Aorta (tissue), 5 donors: ENCODE measurements at regions not wholly inside any gene's neighbourhood (a gene's known extent, or its start where the extent isn't known, plus 50 kb on each side); places are given as distances from the start of the nearest gene placed in this dataset.
"Not testable (repeated sequence)": the region's sequence is repeated elsewhere in the genome, so short reads cannot be mapped to it uniquely, and the experiment has no call there.

Experiments used
- ATAC-seq: fragments of 200-7000 bp; cut with Tn5 transposase; one replicate; pipeline ENCODE4 v1.9.1; 2022; ENCODE audit warnings: moderate library complexity; ENCODE audit not compliant: low FRiP score
- DNase-seq, 2 donors: peaks; one replicate each; pipeline ENCODE4 v3.0.0-alpha.2; 2020
- H3K27ac ChIP-seq, 2 donors: one replicate each; pipeline ENCODE4 v1.5.1; 2013; ENCODE audit warnings: low read length in 2 of 2, mild to moderate bottlenecking in 2 of 2, moderate library complexity in 2 of 2, control low read depth in 1 of 2, inconsistent platforms in 1 of 2, low read depth in 1 of 2
- H3K27me3 ChIP-seq, 2 donors: one replicate each; pipeline ENCODE4 v1.6.1; 2013; ENCODE audit warnings: control low read depth in 1 of 2, low read length in 1 of 2, mild to moderate bottlenecking in 1 of 2, moderate library complexity in 1 of 2; ENCODE audit not compliant: insufficient read depth in 2 of 2, control insufficient read depth in 1 of 2
- H3K36me3 ChIP-seq, 2 donors: one replicate each; pipeline ENCODE4 v1.6.1; 2013; ENCODE audit warnings: control low read depth in 1 of 2, low read length in 1 of 2, mild to moderate bottlenecking in 1 of 2; ENCODE audit not compliant: insufficient read depth in 2 of 2, control insufficient read depth in 1 of 2
- H3K4me1 ChIP-seq, 2 donors: one replicate each; pipeline ENCODE4 v1.6.1; 2013; ENCODE audit warnings: low read length in 2 of 2, control low read depth in 1 of 2, mild to moderate bottlenecking in 1 of 2, moderate library complexity in 1 of 2; ENCODE audit not compliant: insufficient read depth in 2 of 2, control insufficient read depth in 1 of 2
- H3K4me3 ChIP-seq, 2 donors: one replicate each; pipeline ENCODE4 v1.5.1; 2013; ENCODE audit warnings: low read length in 2 of 2, control low read depth in 1 of 2, mild to moderate bottlenecking in 1 of 2
- H3K9me3 ChIP-seq: one replicate; pipeline ENCODE4 v1.6.1; 2013; ENCODE audit warnings: mild to moderate bottlenecking, low read length; ENCODE audit not compliant: control insufficient read depth
- WGBS, 2 donors: extraction: QIAGEN DNeasy Blood & Tissue Kit; methylation state at CpG; one replicate each; pipeline ENCODE4 v1.1.7; 2013; 5-methylcytosine and 5-hydroxymethylcytosine counted together
- intact Hi-C, 2 donors: fragments of 100-400 bp; cut with DNase I; formaldehyde crosslinking; loops; one replicate each; pipeline versions ENCODE4 v1.14.2 to v1.15.0; 2022
- donor health status: healthy with polysubstance abuse.
- donor health status: Bipolar disorder and iron deficiency.
- donor health status: DM: no; HTN: no; CAD: no.
- donor health status: DM: no; HTN: no; CAD: no.
- donor health status: DM: yes; HTN: yes; CAD: no.

GRCh38 chr11:95412074-95412473 lies 181.1 kb upstream of the SESN3 start:
- no peaks in the 10 kb centered on the region for H3K9me3 ChIP-seq
- H3K27ac ChIP-seq: no peak overlapping the region
- DNase-seq (no peak), ATAC-seq (no peak)
- H3K36me3 ChIP-seq: no peaks in the 10 kb centered on the region
- H3K4me1 ChIP-seq: peaks cover 0 to 5% of the 10 kb centered on the region in 2 donors
- H3K27me3 ChIP-seq: no peaks in the 10 kb centered on the region
- WGBS, 2 donors: 82 to 95% methylated on average over 3 of the region's 3 CpGs
- intact Hi-C loops: no loop called here
- H3K4me3 ChIP-seq: no peak overlapping the region

GRCh38 chr11:95410707-95411106 lies 179.7 kb upstream of the SESN3 start:
- H3K9me3 ChIP-seq, intact Hi-C loops, H3K4me3 ChIP-seq, H3K27ac ChIP-seq, H3K27me3 ChIP-seq, H3K4me1 ChIP-seq, DNase-seq, H3K36me3 ChIP-seq, ATAC-seq: not testable (repeated sequence)

GRCh38 chr11:95406271-95406670 lies 175.3 kb upstream of the SESN3 start:
- no peak overlapping the region for H3K4me3 ChIP-seq
- H3K9me3 ChIP-seq: no peaks in the 10 kb centered on the region
- no peaks in the 10 kb centered on the region for H3K27me3 ChIP-seq
- intact Hi-C loops: no loop called here
- WGBS, 2 donors: 96 to 97% methylated on average over 1 of the region's 1 CpG
- DNase-seq (no peak), ATAC-seq (no peak)
- no peaks in the 10 kb centered on the region for H3K4me1 ChIP-seq
- H3K36me3 ChIP-seq: no peaks in the 10 kb centered on the region
- no peak overlapping the region for H3K27ac ChIP-seq

DNA sequence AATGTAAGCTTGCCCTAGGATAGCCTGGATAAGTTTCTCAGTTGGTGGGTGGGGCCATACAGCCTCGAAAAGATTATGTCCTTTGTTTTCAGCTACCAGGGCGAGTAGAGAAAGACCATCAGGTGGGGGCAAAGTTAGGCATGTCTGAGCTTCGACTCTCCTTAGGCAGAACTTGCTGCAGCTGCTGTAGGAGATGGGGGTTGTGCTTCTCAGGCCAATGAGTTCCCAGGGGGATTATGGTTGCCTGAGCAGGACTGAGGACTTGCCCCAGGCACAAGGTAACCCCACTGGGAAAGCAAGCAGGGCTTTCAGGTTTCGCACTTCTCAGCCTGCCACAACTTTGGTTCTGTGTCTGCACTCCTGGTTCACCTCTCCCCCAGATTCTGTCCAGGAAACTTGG lies 173.4 kb upstream of the SESN3 start:
- ATAC-seq (no peak), DNase-seq (no peak)
- Histone ChIP-seq H3K9me3 (no peaks in the 10 kb centered on the region), H3K36me3 (no peaks in the 10 kb centered on the region), H3K4me3 (no peak overlapping the region), H3K4me1 (no peaks in the 10 kb centered on the region), H3K27ac (no peak overlapping the region), H3K27me3 (no peaks in the 10 kb centered on the region)
- 78 to 87% methylated on average over 4 of the region's 4 CpGs for WGBS, 2 donors
- intact Hi-C loops: no loop called here

- H3K9me3 ChIP-seq: no peaks in the 10 kb centered on the region
- no peaks in the 10 kb centered on the region for H3K36me3 ChIP-seq
- H3K27me3 ChIP-seq: no peaks in the 10 kb centered on the region
- H3K27ac ChIP-seq: no peak overlapping the region
- 81 to 82% methylated on average over 3 of the region's 3 CpGs for WGBS, 2 donors
- H3K4me3 ChIP-seq: no peak overlapping the region
- DNase-seq: no peak
- no peak for ATAC-seq
- no peaks in the 10 kb centered on the region for H3K4me1 ChIP-seq
- intact Hi-C loops: no loop called here
Measured at GRCh38 chr11:95398437-95399112, 167.6 kb upstream of the SESN3 start.

- H3K27ac ChIP-seq: no peak overlapping the region
- H3K27me3 ChIP-seq: no peaks in the 10 kb centered on the region
- no peak for ATAC-seq
- H3K4me3 ChIP-seq: no peak overlapping the region
- intact Hi-C loops: no loop called here
- H3K9me3 ChIP-seq: no peaks in the 10 kb centered on the region
- WGBS, 2 donors: 93 to 96% methylated on average over 1 of the region's 1 CpG
- no peak for DNase-seq
- H3K4me1 ChIP-seq: no peaks in the 10 kb centered on the region
- no peaks in the 10 kb centered on the region for H3K36me3 ChIP-seq
Measured at GRCh38 chr11:95392644-95393043, 161.6 kb upstream of the SESN3 start.

DNA sequence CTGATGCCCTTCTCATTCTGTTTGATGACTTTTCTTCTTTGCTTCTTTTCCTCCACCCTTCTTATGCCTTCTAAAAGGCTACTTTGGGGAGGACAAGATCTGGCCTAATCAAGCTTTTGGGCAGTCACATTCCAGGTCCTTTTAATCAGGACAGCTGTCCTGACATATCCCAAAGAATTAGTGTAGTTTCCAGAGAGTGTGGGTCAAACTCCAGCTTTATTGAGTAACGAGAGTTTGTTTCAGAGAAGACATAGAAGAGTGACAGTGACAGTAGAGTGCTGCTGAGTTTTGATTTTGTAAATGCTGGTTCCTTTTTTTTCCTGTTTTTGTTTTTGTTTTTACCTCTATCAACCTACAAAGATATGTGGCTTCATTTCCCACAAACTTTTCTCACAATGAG lies 158.4 kb upstream of the SESN3 start:
- no peaks in the 10 kb centered on the region for H3K36me3 ChIP-seq
- DNase-seq: no peak
- no peak for ATAC-seq
- intact Hi-C loops: no loop called here
- WGBS, 2 donors: 89 to 96% methylated on average over 1 of the region's 1 CpG
- no peaks in the 10 kb centered on the region for H3K4me1 ChIP-seq
- no peaks in the 10 kb centered on the region for H3K27me3 ChIP-seq
- no peak overlapping the region for H3K4me3 ChIP-seq
- no peaks in the 10 kb centered on the region for H3K9me3 ChIP-seq
- no peak overlapping the region for H3K27ac ChIP-seq

DNA sequence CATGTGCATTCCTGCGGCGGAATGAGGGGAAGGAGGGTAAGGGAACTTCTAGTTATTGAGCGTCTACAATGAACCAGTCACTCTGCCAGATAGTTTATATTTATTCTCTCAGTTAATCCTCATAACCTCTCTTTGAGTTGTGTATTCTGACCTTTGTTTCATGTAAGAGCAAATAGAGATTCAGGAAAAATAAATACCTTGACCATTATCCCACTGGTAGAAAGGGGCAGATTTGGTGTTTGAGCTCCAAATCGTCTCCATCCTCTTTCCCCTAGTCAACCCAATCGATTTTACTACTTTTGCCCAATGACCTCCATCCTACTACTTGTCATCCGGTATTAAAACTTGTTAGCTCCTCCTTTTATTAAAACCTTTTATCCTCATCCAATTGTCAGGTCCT lies 157.1 kb upstream of the SESN3 start:
- no peaks in the 10 kb centered on the region for H3K36me3 ChIP-seq
- H3K4me1 ChIP-seq: no peaks in the 10 kb centered on the region
- no peak overlapping the region for H3K4me3 ChIP-seq
- ATAC-seq (no peak), DNase-seq (no peak)
- no peaks in the 10 kb centered on the region for H3K27me3 ChIP-seq
- no peaks in the 10 kb centered on the region for H3K9me3 ChIP-seq
- intact Hi-C loops: no loop called here
- WGBS, 2 donors: 89 to 93% methylated on average over 6 of the region's 6 CpGs
- no peak overlapping the region for H3K27ac ChIP-seq

- Histone ChIP-seq H3K4me3 (no peak overlapping the region), H3K9me3 (no peaks in the 10 kb centered on the region), H3K4me1 (no peaks in the 10 kb centered on the region), H3K36me3 (no peaks in the 10 kb centered on the region), H3K27ac (no peak overlapping the region), H3K27me3 (no peaks in the 10 kb centered on the region)
- ATAC-seq (no peak), DNase-seq (no peak)
- intact Hi-C loops: no loop called here
- 94 to 97% methylated on average over 1 of the region's 1 CpG for WGBS, 2 donors
Measured at GRCh38 chr11:95387325-95387724, 156.3 kb upstream of the SESN3 start.
